Activated CD4-positive, alpha-beta T cell treated with anti-CD3 and anti-CD28 coated beads for 36 hours (primary cell): ENCODE measurements at regions not wholly inside any gene's neighbourhood (a gene's known extent, or its start where the extent isn't known, plus 50 kb on each side); places are given as distances from the start of the nearest gene placed in this dataset.
A peak's percentile ranks its signal among the peaks of the same experiment; 100 is the strongest.
"Not testable (repeated sequence)": the region's sequence is repeated elsewhere in the genome, so short reads cannot be mapped to it uniquely, and the experiment has no call there.

ENCODE experiments used
- ATAC-seq: fragments of 200-7000 bp; cut with Tn5 transposase; one replicate; pipeline ENCODE4 v1.10.0; 2021; ENCODE audit warnings: mild to moderate bottlenecking, moderate library complexity
- CTCF ChIA-PET: fragments of 350-600 bp; sonication (Branson Sonifier 250); formaldehyde crosslinking; loops from one replicate; lab custom pipeline; 2021; ENCODE audit warnings: antibody characterized with exemption; lab: Charles Lee
- POLR2A ChIA-PET: fragments of 350-600 bp; sonication (Branson Sonifier 250); formaldehyde crosslinking; loops from one replicate; lab custom pipeline; 2021; ENCODE audit warnings: antibody characterized with exemption, inconsistent platforms; lab: Charles Lee
- DNase-seq: peaks from one replicate; pipeline ENCODE4 v3.0.0-alpha.2; 2020
- H3K27ac Mint-ChIP-seq: one replicate; pipeline ENCODE4 v1.8.0; 2021; ENCODE audit warnings: mixed read lengths
- H3K27me3 Mint-ChIP-seq: one replicate; pipeline ENCODE4 v1.8.0; 2021; ENCODE audit warnings: mixed read lengths
- H3K36me3 Mint-ChIP-seq: one replicate; pipeline ENCODE4 v1.8.0; 2021; ENCODE audit warnings: low read depth, mixed read lengths
- H3K4me1 Mint-ChIP-seq: one replicate; pipeline ENCODE4 v1.8.0; 2021; ENCODE audit warnings: mixed read lengths
- H3K4me3 Mint-ChIP-seq: one replicate; pipeline ENCODE4 v1.8.0; 2021; ENCODE audit warnings: mild to moderate bottlenecking, moderate library complexity, mixed read lengths
- H3K9me3 Mint-ChIP-seq: one replicate; pipeline ENCODE4 v1.8.0; 2021; ENCODE audit warnings: low read depth, mixed read lengths
- intact Hi-C, 2 experiments: fragments of 100-400 bp; cut with DNase I in 1 of 2; cut with micrococcal nuclease in 1 of 2; formaldehyde crosslinking; loops; one replicate each; pipeline versions ENCODE4 v1.14.2 to v1.15.1; 2022 to 2024; cut with DNase I, micrococcal nuclease

DNA sequence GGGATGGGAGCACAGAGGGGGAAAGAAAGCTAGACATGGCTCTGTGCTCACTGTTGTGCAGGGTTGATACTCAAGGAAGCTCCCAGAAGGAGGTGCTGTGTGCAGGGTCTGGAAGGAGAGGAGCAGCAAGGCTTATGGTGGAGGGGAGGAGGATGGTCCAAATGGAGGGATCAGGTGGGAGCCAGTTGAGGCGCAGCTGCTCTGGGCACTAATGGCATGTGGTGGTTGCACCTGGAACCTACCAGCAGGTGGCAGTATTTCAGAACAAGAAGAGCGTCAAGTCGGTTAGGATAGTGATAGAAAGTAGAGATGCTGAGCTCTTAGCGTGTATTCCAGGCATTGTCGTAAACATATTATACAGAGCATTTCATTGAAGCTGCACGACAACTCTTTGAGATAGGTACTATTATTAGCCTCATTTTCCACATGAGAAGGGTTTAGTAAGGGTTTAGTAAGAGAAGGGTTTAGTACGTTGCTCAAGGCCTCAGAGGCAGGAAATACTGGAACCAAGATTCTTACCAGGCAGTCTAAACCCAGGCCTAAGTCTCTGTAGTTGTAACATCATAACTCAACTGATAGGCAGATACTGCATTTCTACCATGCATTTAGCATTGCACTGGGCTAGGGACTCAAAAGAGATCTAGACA is 223.7 kb downstream of the CYP26B1 start:
- no peaks in the 10 kb centered on the region for H3K9me3 Mint-ChIP-seq
- CTCF ChIA-PET = interaction anchor here (0.6 to 4.7 kb wide), 29 partner anchors 8 to 936 kb away, joined by 3 to 41 read pairs (median 4); no protein-coding TSS in a partner anchor
- intact Hi-C loops = loop anchor here (1.0 to 10.0 kb wide), 5 partner anchors 226 to 823 kb away; no protein-coding TSS in a partner anchor
- H3K27ac Mint-ChIP-seq = no peak overlapping the region
- no peaks in the 10 kb centered on the region for H3K36me3 Mint-ChIP-seq
- H3K27me3 Mint-ChIP-seq = no peaks in the 10 kb centered on the region
- POLR2A ChIA-PET = no interaction called here
- no peak overlapping the region for H3K4me3 Mint-ChIP-seq
- peak; percentile 63 for ATAC-seq
- H3K4me1 Mint-ChIP-seq = no peaks in the 10 kb centered on the region
- DNase-seq = peak; percentile 77

- intact Hi-C loops = loop anchor here (5.0 to 10.0 kb wide), 2 partner anchors 378 to 824 kb away; no protein-coding TSS in a partner anchor
- ChIA-PET CTCF (interaction anchor here (0.7 to 4.7 kb wide), 16 partner anchors 7 to 937 kb away, joined by 3 to 41 read pairs (median 4); no protein-coding TSS in a partner anchor), POLR2A (no interaction called here)
- peaks cover 5% of the 10 kb centered on the region for H3K27me3 Mint-ChIP-seq
- H3K36me3 Mint-ChIP-seq = no peaks in the 10 kb centered on the region
- peaks cover 4% of the 10 kb centered on the region for H3K9me3 Mint-ChIP-seq
- DNase-seq = no peak
- no peaks in the 10 kb centered on the region for H3K4me1 Mint-ChIP-seq
- H3K4me3 Mint-ChIP-seq = no peak overlapping the region
- ATAC-seq = no peak
- no peak overlapping the region for H3K27ac Mint-ChIP-seq
Measured at GRCh38 chr2:71923143-71923525, 224.5 kb downstream of the CYP26B1 start.

DNA sequence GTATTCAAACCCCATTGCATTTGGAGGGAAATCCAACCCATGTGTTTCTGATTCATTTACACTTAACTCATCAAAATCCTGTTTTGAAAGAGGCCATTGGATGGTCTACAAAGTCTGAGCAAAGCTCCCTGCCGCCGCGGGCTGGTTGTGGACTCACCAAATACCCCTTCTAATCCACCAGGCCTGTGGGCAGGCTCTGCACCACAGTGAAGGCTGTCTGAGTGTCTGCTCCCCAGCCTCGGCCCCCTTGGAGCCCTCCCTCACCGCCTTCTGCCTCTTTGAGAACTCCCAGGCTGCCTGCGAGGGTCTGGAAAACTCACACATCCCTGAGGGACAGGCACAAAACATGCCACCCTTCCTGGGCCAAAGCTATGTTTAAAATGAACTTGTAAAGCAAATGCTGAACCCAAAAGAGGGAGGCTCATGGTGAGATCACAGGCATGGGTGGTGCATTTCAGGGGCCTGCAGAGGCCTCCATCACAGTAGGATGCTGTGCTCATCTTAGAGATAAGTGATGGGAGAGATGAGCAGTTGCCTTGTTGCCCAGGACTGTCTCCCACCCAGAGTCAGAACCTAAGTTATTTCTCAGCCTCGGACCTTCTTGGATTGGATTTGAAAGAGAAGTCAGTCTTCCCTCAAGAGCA is 225.0 kb downstream of the CYP26B1 start:
- no peak overlapping the region for H3K4me3 Mint-ChIP-seq
- no peaks in the 10 kb centered on the region for H3K36me3 Mint-ChIP-seq
- POLR2A ChIA-PET = no interaction called here
- peaks cover 6% of the 10 kb centered on the region for H3K27me3 Mint-ChIP-seq
- H3K4me1 Mint-ChIP-seq = no peaks in the 10 kb centered on the region
- peaks cover 5% of the 10 kb centered on the region for H3K9me3 Mint-ChIP-seq
- DNase-seq (no peak), ATAC-seq (no peak)
- no peak overlapping the region for H3K27ac Mint-ChIP-seq
- intact Hi-C loops = loop anchor here (5.0 to 10.0 kb wide), 2 partner anchors 378 to 825 kb away; no protein-coding TSS in a partner anchor
- CTCF ChIA-PET = interaction anchor here (0.7 to 4.7 kb wide), 11 partner anchors 10 to 660 kb away, joined by 3 to 41 read pairs (median 4); no protein-coding TSS in a partner anchor

DNA sequence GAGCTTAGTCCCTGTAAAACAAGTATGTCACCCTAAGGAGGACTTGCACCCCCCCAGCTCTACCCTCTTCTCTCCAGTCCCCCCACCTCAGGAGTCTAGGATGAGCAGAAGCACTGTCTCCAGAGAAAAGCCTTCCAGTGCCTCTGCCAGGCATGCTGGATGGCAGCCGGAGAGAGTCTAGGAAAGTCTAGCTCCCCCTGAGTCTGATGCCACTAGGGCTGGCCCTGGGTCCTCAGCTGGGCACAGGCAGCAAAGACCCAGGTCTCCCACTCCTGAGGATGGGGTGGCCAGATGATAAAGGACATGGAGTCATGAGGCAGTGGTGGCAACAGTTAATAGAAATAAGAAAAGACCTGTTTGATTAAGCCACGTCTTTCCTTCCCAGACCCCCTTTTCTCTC is 225.6 kb downstream of the CYP26B1 start:
- intact Hi-C loops = loop anchor here (5.0 to 10.0 kb wide), 2 partner anchors 377 to 825 kb away; no protein-coding TSS in a partner anchor
- H3K27me3 Mint-ChIP-seq = peaks cover 9% of the 10 kb centered on the region
- ATAC-seq = no peak
- POLR2A ChIA-PET = no interaction called here
- no peaks in the 10 kb centered on the region for H3K36me3 Mint-ChIP-seq
- CTCF ChIA-PET = interaction anchor here (0.6 to 4.7 kb wide), 7 partner anchors 14 to 658 kb away, joined by 3 to 41 read pairs (median 3); no protein-coding TSS in a partner anchor
- H3K9me3 Mint-ChIP-seq = peaks cover 5% of the 10 kb centered on the region
- H3K4me1 Mint-ChIP-seq = no peaks in the 10 kb centered on the region
- H3K4me3 Mint-ChIP-seq = no peak overlapping the region
- H3K27ac Mint-ChIP-seq = no peak overlapping the region
- no peak for DNase-seq

DNA sequence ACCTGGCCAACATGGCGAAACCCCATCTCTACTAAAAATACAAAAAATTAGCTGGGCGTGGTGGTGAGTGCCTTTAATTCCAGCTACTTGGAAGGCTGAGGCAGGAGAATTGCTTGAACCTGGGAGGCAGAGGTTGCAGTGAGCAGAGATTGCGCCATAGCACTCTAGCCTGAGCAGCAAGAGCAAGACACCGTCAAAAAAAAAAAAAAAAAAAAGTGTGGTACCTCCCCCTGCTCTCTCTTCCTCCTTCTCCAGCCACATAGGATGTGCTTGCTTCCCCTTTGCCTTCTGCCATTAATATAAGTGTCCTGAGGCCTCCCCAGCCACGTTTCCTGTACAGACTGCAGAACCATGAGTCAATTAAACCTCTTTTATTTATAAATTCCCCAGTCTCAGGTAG is 226.8 kb downstream of the CYP26B1 start:
- intact Hi-C loops = loop anchor here (5.0 to 10.0 kb wide), 2 partner anchors 376 to 826 kb away; no protein-coding TSS in a partner anchor
- CTCF ChIA-PET = interaction anchor here (1.8 to 4.7 kb wide), 2 partner anchors 231 to 659 kb away, joined by 9 to 41 read pairs; no protein-coding TSS in a partner anchor
- H3K27ac Mint-ChIP-seq, POLR2A ChIA-PET, H3K36me3 Mint-ChIP-seq, H3K4me1 Mint-ChIP-seq, DNase-seq, H3K4me3 Mint-ChIP-seq, H3K9me3 Mint-ChIP-seq, ATAC-seq: not testable (repeated sequence)
- H3K27me3 Mint-ChIP-seq = peaks cover 12% of the 10 kb centered on the region

- Mint-ChIP-seq H3K27ac (no peak overlapping the region), H3K36me3 (no peaks in the 10 kb centered on the region), H3K4me1 (no peaks in the 10 kb centered on the region), H3K9me3 (peaks cover 5% of the 10 kb centered on the region), H3K4me3 (no peak overlapping the region), H3K27me3 (peaks cover 15% of the 10 kb centered on the region)
- intact Hi-C loops = loop anchor here (5.0 to 10.0 kb wide), 2 partner anchors 375 to 828 kb away; no protein-coding TSS in a partner anchor
- DNase-seq (no peak), ATAC-seq (no peak)
- ChIA-PET POLR2A (no interaction called here), CTCF (no interaction called here)
Measured at GRCh38 chr2:71919708-71920107, 228.0 kb downstream of the CYP26B1 start.

GRCh38 chr2:71910277-71910676 is 237.4 kb downstream of the CYP26B1 start:
- ChIA-PET CTCF (interaction anchor here (0.6 kb wide), 1 partner anchor 127 kb away, joined by 4 read pairs; no protein-coding TSS in a partner anchor), POLR2A (no interaction called here)
- Mint-ChIP-seq H3K4me3 (no peak overlapping the region), H3K9me3 (peaks cover 3% of the 10 kb centered on the region), H3K4me1 (no peaks in the 10 kb centered on the region), H3K27me3 (peaks cover 21% of the 10 kb centered on the region), H3K36me3 (no peaks in the 10 kb centered on the region), H3K27ac (no peak overlapping the region)
- ATAC-seq (no peak), DNase-seq (no peak)
- intact Hi-C loops = no loop called here

DNA sequence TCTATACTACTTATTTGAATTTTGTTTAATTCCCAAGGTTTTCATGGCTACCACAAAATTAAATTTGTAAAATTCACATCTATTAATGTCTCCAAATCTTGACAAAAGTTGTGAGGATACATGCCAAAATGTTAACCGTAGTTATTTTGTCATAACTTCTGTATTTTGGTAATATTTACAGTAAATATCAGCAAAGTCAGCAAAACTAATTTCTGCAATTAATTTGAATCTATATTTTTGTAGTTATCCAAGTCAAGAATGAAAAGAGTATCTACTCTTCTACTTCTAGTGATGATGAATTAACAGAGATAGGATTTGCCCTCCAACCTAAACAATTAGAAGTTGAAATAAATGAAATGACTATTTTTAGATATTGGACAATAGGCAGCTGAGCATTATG is 238.9 kb downstream of the CYP26B1 start:
- no peaks in the 10 kb centered on the region for H3K36me3 Mint-ChIP-seq
- H3K4me1 Mint-ChIP-seq = no peaks in the 10 kb centered on the region
- H3K27ac Mint-ChIP-seq = no peak overlapping the region
- no peak overlapping the region for H3K4me3 Mint-ChIP-seq
- ChIA-PET CTCF (interaction anchor here (0.6 to 1.7 kb wide), 2 partner anchors 15 to 360 kb away, joined by 3 to 8 read pairs; no protein-coding TSS in a partner anchor), POLR2A (no interaction called here)
- H3K27me3 Mint-ChIP-seq = peaks cover 26% of the 10 kb centered on the region
- no peak for ATAC-seq
- no peak for DNase-seq
- intact Hi-C loops = no loop called here
- H3K9me3 Mint-ChIP-seq = peaks cover 3% of the 10 kb centered on the region

DNA sequence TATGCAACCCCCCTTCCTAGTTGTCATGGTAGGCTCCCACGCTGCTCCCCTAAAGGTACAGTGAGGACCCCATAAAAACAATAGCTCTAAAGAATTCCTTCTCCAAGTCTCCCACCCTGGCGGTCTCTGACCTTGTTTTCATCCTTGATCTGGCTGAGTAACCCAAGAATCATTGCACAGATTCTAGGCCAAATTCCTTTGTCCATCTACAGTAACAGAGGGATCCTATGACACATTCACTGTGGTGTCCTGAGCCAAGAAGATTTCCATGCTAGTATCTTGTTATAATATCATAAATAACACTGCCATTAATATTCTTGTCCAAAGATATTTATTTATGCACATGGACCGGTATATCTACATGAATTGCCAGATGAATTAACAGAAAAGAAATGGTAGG is 240.2 kb downstream of the CYP26B1 start:
- peaks cover 3% of the 10 kb centered on the region for H3K9me3 Mint-ChIP-seq
- CTCF ChIA-PET = interaction anchor here (1.2 kb wide), 1 partner anchor 69 kb away, joined by 3 read pairs; no protein-coding TSS in a partner anchor
- intact Hi-C loops = no loop called here

GRCh38 chr2:71906357-71906973 is 241.2 kb downstream of the CYP26B1 start:
- Mint-ChIP-seq H3K4me1 (no peaks in the 10 kb centered on the region), H3K36me3 (no peaks in the 10 kb centered on the region), H3K27ac (no peak overlapping the region), H3K4me3 (no peak overlapping the region), H3K27me3 (peaks cover 26% of the 10 kb centered on the region), H3K9me3 (peaks cover 3% of the 10 kb centered on the region)
- ATAC-seq = no peak
- POLR2A ChIA-PET = no interaction called here
- intact Hi-C loops = no loop called here
- no peak for DNase-seq
- CTCF ChIA-PET = interaction anchor here (1.2 kb wide), 1 partner anchor 70 kb away, joined by 3 read pairs; no protein-coding TSS in a partner anchor

More for the DNA sequence above, 240.2 kb downstream of the CYP26B1 start:
- H3K4me1 Mint-ChIP-seq = no peaks in the 10 kb centered on the region
- H3K27ac Mint-ChIP-seq = no peak overlapping the region
- DNase-seq = no peak
- H3K27me3 Mint-ChIP-seq = peaks cover 26% of the 10 kb centered on the region
- POLR2A ChIA-PET = no interaction called here
- no peak overlapping the region for H3K4me3 Mint-ChIP-seq
- no peak for ATAC-seq
- no peaks in the 10 kb centered on the region for H3K36me3 Mint-ChIP-seq

DNA sequence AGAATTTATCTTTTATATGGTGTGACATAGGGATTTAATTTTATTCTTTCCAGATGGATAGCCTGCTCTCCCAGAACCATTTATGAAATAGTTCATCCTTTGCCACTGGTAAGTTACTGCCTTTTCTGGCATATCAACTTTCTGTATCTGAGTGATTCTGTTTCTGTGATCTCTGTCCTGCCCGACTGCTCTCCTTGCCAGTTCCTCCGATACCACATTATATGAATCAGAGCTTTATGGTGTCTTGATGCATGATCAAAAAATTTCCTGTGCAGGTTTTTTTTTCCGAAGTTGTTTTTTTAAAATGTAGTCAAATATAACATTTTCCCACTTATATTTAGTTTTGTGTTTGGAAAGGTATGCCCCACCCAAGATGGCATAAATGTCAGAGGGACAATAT is 242.5 kb downstream of the CYP26B1 start:
- H3K27ac Mint-ChIP-seq = no peak overlapping the region
- DNase-seq (no peak), ATAC-seq (no peak)
- intact Hi-C loops = no loop called here
- peaks cover 3% of the 10 kb centered on the region for H3K9me3 Mint-ChIP-seq
- H3K36me3 Mint-ChIP-seq = no peaks in the 10 kb centered on the region
- no peaks in the 10 kb centered on the region for H3K4me1 Mint-ChIP-seq
- ChIA-PET POLR2A (no interaction called here), CTCF (interaction anchor here (0.6 kb wide), 1 partner anchor 262 kb away, joined by 5 read pairs; no protein-coding TSS in a partner anchor)
- H3K27me3 Mint-ChIP-seq = peaks cover 25% of the 10 kb centered on the region
- no peak overlapping the region for H3K4me3 Mint-ChIP-seq
